Neuron (in vitro differentiated cells): ENCODE measurements at regions not wholly inside any gene's neighbourhood (a gene's known extent, or its start where the extent isn't known, plus 50 kb on each side); places are given as distances from the start of the nearest gene placed in this dataset.

Experiments used
- H2AFZ ChIP-seq: one replicate; pipeline ENCODE4 v1.6.1; 2013; ENCODE audit warnings: low read depth, mild to moderate bottlenecking, inconsistent platforms, low read length, moderate library complexity
- H3K27me3 ChIP-seq: one replicate; pipeline ENCODE4 v1.6.1; 2013; ENCODE audit warnings: low read length; ENCODE audit not compliant: insufficient read depth
- H3K36me3 ChIP-seq: one replicate; pipeline ENCODE4 v1.6.1; 2013; ENCODE audit warnings: low read length; ENCODE audit not compliant: insufficient read depth
- H3K4me1 ChIP-seq: one replicate; pipeline ENCODE4 v1.6.1; 2013; ENCODE audit warnings: low read length; ENCODE audit not compliant: insufficient read depth
- H3K4me3 ChIP-seq: 2 replicates; pipeline ENCODE4 v1.5.1; 2013; ENCODE audit warnings: mild to moderate bottlenecking, low read length, moderate library complexity
- H3K9me3 ChIP-seq: one replicate; pipeline ENCODE4 v1.6.1; 2013; ENCODE audit warnings: low read length

DNA sequence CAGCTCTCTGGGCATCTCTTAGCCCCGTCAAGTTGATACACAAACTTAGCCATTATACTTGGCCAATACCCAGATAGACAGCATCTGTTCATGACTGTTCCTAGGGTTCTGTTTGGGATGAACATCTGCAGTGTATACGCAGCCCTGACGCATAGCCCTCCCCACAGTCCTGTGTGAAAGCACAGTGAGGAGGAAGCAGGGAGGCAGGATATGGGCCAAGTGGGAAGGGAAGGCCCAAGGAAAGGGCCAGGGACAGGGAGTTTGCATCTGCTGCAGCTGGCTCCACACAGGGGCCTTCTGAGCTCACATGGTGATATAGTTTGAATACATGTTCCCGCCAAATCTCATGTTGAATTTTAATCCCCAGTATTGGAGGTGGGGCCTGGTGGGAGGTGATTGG is 80.2 kb downstream of the CMPK2 start:
- Histone ChIP-seq H2AFZ (no peak overlapping the region), H3K36me3 (no peaks in the 10 kb centered on the region), H3K27me3 (no peaks in the 10 kb centered on the region), H3K4me3 (no peak overlapping the region), H3K4me1 (no peaks in the 10 kb centered on the region), H3K9me3 (peaks cover 2% of the 10 kb centered on the region)

DNA sequence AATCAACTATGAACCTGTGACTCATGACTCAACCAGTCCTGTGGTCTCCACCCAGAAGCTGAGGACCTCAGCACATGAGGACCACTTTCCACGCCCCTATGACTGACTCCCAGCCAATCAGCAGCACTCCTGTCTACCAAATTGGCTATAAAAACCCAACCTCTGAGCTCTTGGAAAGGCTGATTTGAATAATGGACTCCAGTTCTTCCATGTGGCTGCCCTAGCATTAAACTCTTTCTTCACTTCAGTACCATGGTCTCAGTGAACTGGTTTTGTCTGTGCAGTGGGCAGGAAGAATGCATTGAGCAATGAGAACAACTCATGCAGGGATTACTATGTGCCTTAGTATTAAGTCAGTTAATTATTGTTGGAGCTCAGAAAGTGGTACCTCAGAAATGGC is 78.3 kb downstream of the CMPK2 start:
- H3K27me3 ChIP-seq = no peaks in the 10 kb centered on the region
- H3K36me3 ChIP-seq = no peaks in the 10 kb centered on the region
- H3K9me3 ChIP-seq = peaks cover 2% of the 10 kb centered on the region
- H3K4me1 ChIP-seq = no peaks in the 10 kb centered on the region
- no peak overlapping the region for H3K4me3 ChIP-seq
- no peak overlapping the region for H2AFZ ChIP-seq

DNA sequence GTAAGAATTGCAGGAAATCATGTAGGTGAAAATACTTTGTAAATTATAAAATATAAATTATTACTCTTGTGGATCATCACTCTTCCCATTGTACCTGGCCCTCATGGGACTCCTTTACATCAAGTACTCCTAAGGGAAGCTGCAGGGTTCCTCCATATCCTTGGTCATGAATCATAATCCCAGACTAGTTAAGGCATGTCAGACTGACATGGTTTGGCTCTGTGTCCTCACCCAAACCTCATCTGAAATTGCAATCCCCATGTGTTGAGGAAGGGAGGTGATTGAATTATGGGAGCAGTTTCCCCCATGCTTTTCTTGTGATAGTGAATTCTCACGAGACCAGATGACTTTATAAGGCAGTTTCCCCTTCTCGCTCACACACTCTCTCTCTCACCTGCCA is 77.1 kb downstream of the CMPK2 start:
- H2AFZ ChIP-seq = no peak overlapping the region
- H3K4me3 ChIP-seq = no peak overlapping the region
- no peaks in the 10 kb centered on the region for H3K36me3 ChIP-seq
- no peaks in the 10 kb centered on the region for H3K9me3 ChIP-seq
- no peaks in the 10 kb centered on the region for H3K4me1 ChIP-seq
- H3K27me3 ChIP-seq = no peaks in the 10 kb centered on the region

DNA sequence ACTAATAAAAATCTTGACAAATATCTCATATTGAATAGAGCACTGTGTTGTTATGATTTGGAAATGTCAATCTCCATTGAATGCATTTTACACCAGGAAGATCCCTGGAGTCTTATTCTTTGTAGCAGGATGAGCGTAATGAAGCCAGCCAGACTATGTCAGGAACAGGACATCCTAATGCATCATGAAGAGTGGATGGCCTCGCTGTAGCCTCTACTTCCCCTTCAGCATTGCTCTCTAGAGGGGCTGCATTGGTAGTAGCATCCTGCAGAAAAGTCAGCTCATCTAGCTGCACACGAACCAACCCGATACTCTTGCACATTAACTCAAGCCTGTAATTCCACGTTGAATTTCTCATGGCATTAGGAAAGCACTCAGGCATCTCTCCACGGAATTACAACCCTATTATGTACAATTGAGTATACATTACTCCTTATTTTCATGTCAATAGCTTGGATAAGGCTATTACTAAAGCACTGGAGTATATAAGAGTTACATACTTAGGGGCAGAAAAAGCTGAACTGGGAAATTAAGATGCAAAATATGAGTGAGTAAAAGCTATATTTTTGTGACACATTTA is 76.1 kb downstream of the CMPK2 start:
- Histone ChIP-seq H3K27me3 (no peaks in the 10 kb centered on the region), H3K36me3 (no peaks in the 10 kb centered on the region), H3K4me1 (no peaks in the 10 kb centered on the region), H3K9me3 (no peaks in the 10 kb centered on the region), H2AFZ (no peak overlapping the region), H3K4me3 (no peak overlapping the region)

DNA sequence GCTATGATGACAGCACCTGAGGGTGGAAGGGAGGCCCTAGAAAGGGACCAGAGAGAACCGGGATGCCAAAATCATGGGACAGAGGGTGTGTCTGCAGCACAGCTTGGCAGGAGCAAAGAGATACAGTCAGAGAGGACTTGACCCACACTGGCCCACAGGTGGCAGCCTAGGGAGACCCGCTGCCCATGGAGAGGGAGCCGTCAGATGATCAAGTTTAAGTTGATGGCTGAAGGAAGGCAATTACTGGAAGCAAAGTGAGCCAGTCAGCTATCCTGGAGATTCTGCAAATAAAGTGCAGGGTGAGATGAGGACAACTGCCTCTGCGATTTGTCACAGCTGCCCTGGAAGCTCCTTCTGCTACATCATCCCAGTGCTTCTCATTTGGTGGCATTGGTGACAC is 74.0 kb downstream of the CMPK2 start:
- Histone ChIP-seq H3K27me3 (no peaks in the 10 kb centered on the region), H3K4me1 (no peaks in the 10 kb centered on the region), H3K9me3 (no peaks in the 10 kb centered on the region), H3K36me3 (no peaks in the 10 kb centered on the region), H3K4me3 (no peak overlapping the region), H2AFZ (no peak overlapping the region)

DNA sequence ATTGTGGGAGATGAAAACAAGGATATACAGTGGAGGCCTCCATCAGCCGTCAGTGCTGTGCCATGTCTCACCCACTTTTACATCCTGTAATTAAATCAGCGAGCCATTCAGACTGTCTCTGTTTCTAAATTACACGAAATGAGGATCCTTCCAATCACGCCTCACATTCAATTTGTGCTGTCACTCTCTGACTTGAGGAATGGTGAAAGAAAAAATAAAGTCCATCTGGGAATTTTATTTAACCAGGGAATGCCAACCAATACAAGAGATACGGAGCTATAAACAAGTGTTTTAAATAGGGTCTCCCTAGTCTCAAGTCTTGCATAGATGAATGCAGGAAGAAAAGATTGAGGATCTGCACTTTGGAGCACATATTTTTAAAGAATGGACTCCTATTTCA is 72.8 kb downstream of the CMPK2 start:
- H2AFZ ChIP-seq = no peak overlapping the region
- no peak overlapping the region for H3K4me3 ChIP-seq
- H3K27me3 ChIP-seq = no peaks in the 10 kb centered on the region
- H3K9me3 ChIP-seq = no peaks in the 10 kb centered on the region
- no peaks in the 10 kb centered on the region for H3K4me1 ChIP-seq
- no peaks in the 10 kb centered on the region for H3K36me3 ChIP-seq

DNA sequence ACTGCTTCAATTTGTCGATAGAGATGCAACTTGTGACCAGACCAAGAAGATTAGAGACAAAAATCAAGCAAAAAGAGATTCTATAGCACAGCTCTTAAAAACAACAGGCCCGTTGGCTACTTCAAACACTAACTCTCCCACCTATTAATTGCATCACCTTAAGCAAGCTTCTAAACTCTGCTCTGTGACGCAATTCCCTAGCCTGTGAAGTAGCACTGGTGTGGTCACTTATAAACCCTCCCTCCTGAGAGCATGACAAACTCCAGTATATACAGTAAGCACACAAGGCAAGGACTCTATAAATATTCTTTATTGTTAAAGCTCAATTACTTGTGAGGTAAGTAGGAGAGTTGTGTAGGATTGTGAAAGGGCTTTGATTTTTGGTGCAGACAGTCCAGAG is 72.3 kb downstream of the CMPK2 start:
- no peaks in the 10 kb centered on the region for H3K9me3 ChIP-seq
- no peaks in the 10 kb centered on the region for H3K27me3 ChIP-seq
- no peak overlapping the region for H3K4me3 ChIP-seq
- no peak overlapping the region for H2AFZ ChIP-seq
- no peaks in the 10 kb centered on the region for H3K36me3 ChIP-seq
- no peaks in the 10 kb centered on the region for H3K4me1 ChIP-seq

DNA sequence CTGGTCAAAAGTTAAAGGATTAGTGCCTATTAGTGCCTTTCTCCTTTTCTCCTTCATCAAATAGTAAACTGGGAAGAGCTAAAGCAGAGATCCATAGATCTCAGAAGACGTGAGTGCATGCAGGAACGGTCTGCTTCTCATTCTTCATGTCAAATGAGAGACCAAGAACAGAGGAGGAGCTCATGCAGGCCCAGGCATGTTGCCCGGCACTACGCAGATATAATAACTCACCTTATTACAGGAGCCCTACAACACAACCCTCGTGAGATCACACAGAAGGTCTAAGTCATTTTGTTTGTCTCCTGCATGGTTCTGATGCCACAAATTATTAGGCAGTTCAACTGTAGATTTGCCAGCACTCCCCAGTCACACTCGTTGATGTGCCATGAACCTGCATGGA is 71.8 kb downstream of the CMPK2 start:
- Histone ChIP-seq H3K9me3 (no peaks in the 10 kb centered on the region), H3K4me3 (no peak overlapping the region), H3K4me1 (no peaks in the 10 kb centered on the region), H3K36me3 (no peaks in the 10 kb centered on the region), H2AFZ (no peak overlapping the region), H3K27me3 (no peaks in the 10 kb centered on the region)

DNA sequence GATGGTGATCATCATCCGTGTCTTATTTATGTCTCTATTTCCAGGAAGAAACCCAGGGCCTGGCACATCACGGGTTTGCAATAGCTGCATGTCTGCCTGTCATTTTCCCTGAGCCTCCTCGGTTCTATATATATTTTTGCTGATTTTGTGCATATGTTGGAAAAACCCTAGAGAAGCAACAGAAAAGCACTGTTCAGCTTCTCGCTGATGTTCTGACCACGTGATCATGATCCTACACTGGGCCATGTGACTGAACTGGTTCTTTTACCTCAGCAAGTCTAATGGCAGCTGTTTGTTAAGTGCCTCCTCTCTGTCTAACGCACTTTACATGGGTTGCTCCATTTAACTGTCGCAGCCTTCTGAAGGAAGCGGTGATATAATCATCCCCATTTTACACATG is 71.3 kb downstream of the CMPK2 start:
- Histone ChIP-seq H3K9me3 (no peaks in the 10 kb centered on the region), H3K27me3 (no peaks in the 10 kb centered on the region), H3K4me3 (no peak overlapping the region), H2AFZ (no peak overlapping the region), H3K36me3 (no peaks in the 10 kb centered on the region), H3K4me1 (no peaks in the 10 kb centered on the region)
